ENCODE measurements at regions not wholly inside any gene's neighbourhood (a gene's known extent, or its start where the extent isn't known, plus 50 kb on each side); places are given as distances from the start of the nearest gene placed in this dataset.

DNA sequence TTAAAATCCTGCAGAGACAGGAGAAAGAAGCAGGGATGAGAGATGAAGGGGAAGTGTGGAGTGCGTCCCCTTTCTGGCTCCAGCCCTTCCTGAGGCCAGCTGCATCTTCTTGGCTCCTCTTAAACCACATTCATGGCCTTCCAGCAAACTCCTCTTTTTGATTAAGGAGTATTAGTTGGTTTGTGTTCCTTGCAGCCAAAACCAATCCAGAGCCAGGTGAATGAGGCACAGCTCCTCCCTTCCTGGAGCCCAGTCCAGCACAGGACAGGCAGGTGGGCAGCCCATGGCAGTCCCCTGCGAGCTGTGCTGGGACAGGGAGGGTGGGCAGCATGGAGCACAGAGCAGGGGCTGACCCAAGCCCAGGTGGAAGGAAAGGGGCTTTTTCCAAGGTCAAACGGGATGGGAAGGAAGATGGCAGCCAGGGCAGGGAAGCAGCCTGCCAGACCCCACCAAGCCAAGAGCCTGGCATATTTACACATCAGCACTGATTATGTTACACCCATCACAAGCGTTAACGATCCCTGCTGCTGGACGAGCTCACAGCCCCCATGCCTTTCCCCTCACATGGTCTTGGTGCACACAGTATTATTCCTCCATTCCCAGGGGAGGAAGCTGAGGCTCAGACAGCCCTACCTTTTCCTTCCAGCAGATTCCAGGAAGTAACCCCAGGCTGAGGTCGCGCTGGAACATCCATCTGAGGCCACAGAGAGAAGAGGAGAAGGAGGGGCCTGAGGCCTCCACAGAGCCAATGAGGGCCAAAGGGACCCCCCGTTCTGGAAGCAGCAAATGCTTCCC is 175.6 kb downstream of the SMAD6 start:
- H3K27me3 ChIP-seq (replicated peaks; ENCODE audit: control insufficient read depth, insufficient read depth, low read length): no peaks in the 10 kb centered on the region
- no peak overlapping the region for H3K4me3 ChIP-seq (ENCODE audit: low read depth, low read length)
- TF ChIP-seq, protein P1, sequence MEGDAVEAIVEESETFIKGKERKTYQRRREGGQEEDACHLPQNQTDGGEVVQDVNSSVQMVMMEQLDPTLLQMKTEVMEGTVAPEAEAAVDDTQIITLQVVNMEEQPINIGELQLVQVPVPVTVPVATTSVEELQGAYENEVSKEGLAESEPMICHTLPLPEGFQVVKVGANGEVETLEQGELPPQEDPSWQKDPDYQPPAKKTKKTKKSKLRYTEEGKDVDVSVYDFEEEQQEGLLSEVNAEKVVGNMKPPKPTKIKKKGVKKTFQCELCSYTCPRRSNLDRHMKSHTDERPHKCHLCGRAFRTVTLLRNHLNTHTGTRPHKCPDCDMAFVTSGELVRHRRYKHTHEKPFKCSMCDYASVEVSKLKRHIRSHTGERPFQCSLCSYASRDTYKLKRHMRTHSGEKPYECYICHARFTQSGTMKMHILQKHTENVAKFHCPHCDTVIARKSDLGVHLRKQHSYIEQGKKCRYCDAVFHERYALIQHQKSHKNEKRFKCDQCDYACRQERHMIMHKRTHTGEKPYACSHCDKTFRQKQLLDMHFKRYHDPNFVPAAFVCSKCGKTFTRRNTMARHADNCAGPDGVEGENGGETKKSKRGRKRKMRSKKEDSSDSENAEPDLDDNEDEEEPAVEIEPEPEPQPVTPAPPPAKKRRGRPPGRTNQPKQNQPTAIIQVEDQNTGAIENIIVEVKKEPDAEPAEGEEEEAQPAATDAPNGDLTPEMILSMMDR (IDR thresholded peaks at IDR 0.05; ENCODE audit: insufficient read depth in 1 of 2, low read depth in 1 of 2, low read length in 1 of 2, severe bottlenecking in 1 of 2, unreplicated experiment in 1 of 2): no peak
- peaks cover 7% of the 10 kb centered on the region for H3K4me1 Mint-ChIP-seq (ENCODE audit: low read depth, unreplicated experiment)
- no peaks in the 10 kb centered on the region for H3K27me3 Mint-ChIP-seq (ENCODE audit: insufficient read depth, unreplicated experiment)
- H3K9me3 ChIP-seq: no peaks in the 10 kb centered on the region
- no peaks in the 10 kb centered on the region for H3K36me3 Mint-ChIP-seq (ENCODE audit: insufficient read depth, unreplicated experiment)
- peaks cover under 1% of the 10 kb centered on the region for H3K4me1 ChIP-seq
- ChIA-PET CTCF (no interaction called here), POLR2A (no interaction called here)
- intact Hi-C loops (cut with micrococcal nuclease; ENCODE audit: unreplicated experiment): no loop called here
- BruUV-seq (replicated peaks): no TSS peak
- H3K9me3 Mint-ChIP-seq (ENCODE audit: unreplicated experiment): no peaks in the 10 kb centered on the region
- no peaks in the 10 kb centered on the region for H3K36me3 ChIP-seq (ENCODE audit: control insufficient read depth, insufficient read depth, low read length)
- no peak overlapping the region for H3K27ac Mint-ChIP-seq (ENCODE audit: unreplicated experiment)
- no peak overlapping the region for H3K4me3 Mint-ChIP-seq (ENCODE audit: unreplicated experiment)
- DNase-seq: no peak

DNA sequence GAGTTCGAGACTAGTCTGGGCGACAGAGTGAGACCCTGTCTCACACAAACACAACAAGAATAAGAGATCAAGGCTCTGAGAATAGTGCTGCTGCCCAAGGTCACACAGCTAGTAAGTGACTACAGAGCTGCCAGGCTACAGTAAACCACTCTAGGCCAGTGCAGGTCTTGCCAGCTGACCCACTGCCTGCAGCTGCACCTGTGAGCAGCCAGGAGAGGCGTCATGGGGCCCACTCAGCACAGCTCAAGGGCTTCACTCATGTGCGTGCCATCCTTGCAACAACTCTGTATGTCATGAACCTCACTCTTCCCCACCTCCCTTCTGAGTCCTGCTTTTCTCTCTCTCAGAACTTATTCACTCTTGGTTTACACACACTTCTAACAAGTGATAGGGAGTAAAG is 176.7 kb downstream of the SMAD6 start:
- Mint-ChIP-seq H3K9me3 (ENCODE audit: unreplicated experiment) (no peaks in the 10 kb centered on the region), H3K4me3 (ENCODE audit: unreplicated experiment) (no peak overlapping the region), H3K36me3 (ENCODE audit: insufficient read depth, unreplicated experiment) (peaks cover 7% of the 10 kb centered on the region), H3K27ac (ENCODE audit: unreplicated experiment) (no peak overlapping the region), H3K27me3 (ENCODE audit: insufficient read depth, unreplicated experiment) (no peaks in the 10 kb centered on the region), H3K4me1 (ENCODE audit: low read depth, unreplicated experiment) (peaks cover 12% of the 10 kb centered on the region)
- DNase-seq: no peak
- TF ChIP-seq, protein P1 (IDR thresholded peaks at IDR 0.05; ENCODE audit: insufficient read depth in 1 of 2, low read depth in 1 of 2, low read length in 1 of 2, severe bottlenecking in 1 of 2, unreplicated experiment in 1 of 2): no peak
- H3K4me3 ChIP-seq (ENCODE audit: low read depth, low read length): no peak overlapping the region
- intact Hi-C loops (cut with micrococcal nuclease; ENCODE audit: unreplicated experiment): no loop called here
- POLR2A ChIA-PET: no interaction called here
- H3K27me3 ChIP-seq (replicated peaks; ENCODE audit: control insufficient read depth, insufficient read depth, low read length): no peaks in the 10 kb centered on the region
- H3K9me3 ChIP-seq: no peaks in the 10 kb centered on the region
- BruUV-seq (replicated peaks): no TSS peak
- CTCF ChIA-PET: interaction anchor here (0.6 kb wide), 1 partner anchor 27 kb away, joined by 3 read pairs; no protein-coding TSS in a partner anchor
- H3K36me3 ChIP-seq (ENCODE audit: control insufficient read depth, insufficient read depth, low read length): no peaks in the 10 kb centered on the region
- H3K4me1 ChIP-seq: peaks cover 9% of the 10 kb centered on the region

DNA sequence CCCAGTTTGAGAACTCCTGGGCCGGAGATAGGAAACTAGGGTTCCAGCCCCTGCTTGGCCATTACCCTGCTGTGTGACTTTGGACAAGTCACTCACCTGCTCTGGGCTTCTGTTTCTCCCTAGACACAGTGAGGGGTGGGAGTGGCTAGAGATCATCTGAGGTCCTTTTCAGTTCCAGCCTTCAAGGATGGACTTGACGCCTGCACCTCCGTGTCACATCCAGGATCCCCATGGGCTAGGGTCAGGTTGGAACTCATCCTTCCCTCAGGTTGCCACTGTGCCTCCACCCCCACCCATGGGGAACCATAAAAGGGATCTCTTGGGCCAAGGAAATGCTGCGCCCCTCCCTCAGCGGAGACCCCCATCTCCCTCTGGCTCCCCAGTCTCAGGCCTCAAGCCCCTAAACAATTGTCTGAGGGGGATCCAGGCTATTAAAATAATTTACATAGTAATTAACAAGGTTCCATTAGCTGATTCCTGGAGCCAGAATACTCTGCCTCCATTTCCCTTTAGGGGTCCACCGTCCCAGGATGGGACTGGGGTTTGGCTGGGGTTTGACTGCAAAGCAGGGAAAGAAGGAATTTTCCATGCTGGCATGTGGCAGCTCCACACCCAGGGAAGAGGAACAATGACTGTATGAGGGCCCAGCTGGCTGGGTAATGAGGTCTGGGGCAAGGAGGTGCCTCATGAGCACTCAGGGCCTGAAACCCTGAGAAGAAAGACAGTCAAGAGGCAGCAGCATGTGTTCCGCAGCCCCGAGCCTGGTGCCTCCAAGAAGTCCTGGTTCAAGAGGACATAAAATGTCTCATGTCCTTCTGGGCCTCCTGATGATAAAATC is 177.7 kb downstream of the SMAD6 start:
- intact Hi-C loops (cut with micrococcal nuclease; ENCODE audit: unreplicated experiment): no loop called here
- no peak overlapping the region for H3K4me3 Mint-ChIP-seq (ENCODE audit: unreplicated experiment)
- peaks cover 12% of the 10 kb centered on the region for H3K4me1 ChIP-seq

More for the DNA sequence above, 177.7 kb downstream of the SMAD6 start:
- no TSS peak for BruUV-seq (replicated peaks)
- H3K27me3 ChIP-seq (replicated peaks; ENCODE audit: control insufficient read depth, insufficient read depth, low read length): no peaks in the 10 kb centered on the region
- H3K9me3 ChIP-seq: no peaks in the 10 kb centered on the region
- TF ChIP-seq, protein P1 (IDR thresholded peaks at IDR 0.05; ENCODE audit: insufficient read depth in 1 of 2, low read depth in 1 of 2, low read length in 1 of 2, severe bottlenecking in 1 of 2, unreplicated experiment in 1 of 2): no peak
- CTCF ChIA-PET: no interaction called here
- POLR2A ChIA-PET: no interaction called here
- no peak overlapping the region for H3K4me3 ChIP-seq (ENCODE audit: low read depth, low read length)
- peaks cover 12% of the 10 kb centered on the region for H3K4me1 Mint-ChIP-seq (ENCODE audit: low read depth, unreplicated experiment)
- no peaks in the 10 kb centered on the region for H3K36me3 ChIP-seq (ENCODE audit: control insufficient read depth, insufficient read depth, low read length)
- H3K36me3 Mint-ChIP-seq (ENCODE audit: insufficient read depth, unreplicated experiment): peaks cover 7% of the 10 kb centered on the region
- no peaks in the 10 kb centered on the region for H3K27me3 Mint-ChIP-seq (ENCODE audit: insufficient read depth, unreplicated experiment)
- no peaks in the 10 kb centered on the region for H3K9me3 Mint-ChIP-seq (ENCODE audit: unreplicated experiment)
- DNase-seq: no peak
- no peak overlapping the region for H3K27ac Mint-ChIP-seq (ENCODE audit: unreplicated experiment)

All from Caco-2 (cell line).